ENCODE measurements at regions not wholly inside any gene's neighbourhood (a gene's known extent, or its start where the extent isn't known, plus 50 kb on each side); places are given as distances from the start of the nearest gene placed in this dataset.

- no peak for DNase-seq (ENCODE audit: low read depth)
Measured at GRCh38 chr4:129420637-129421036, 324.7 kb downstream of the C4orf33 start.

GRCh38 chr4:129422277-129422676 is 326.3 kb downstream of the C4orf33 start:
- no peak for DNase-seq (ENCODE audit: low read depth)

- DNase-seq (ENCODE audit: low read depth), result no peak
Measured at GRCh38 chr4:129428454-129428853, 332.5 kb downstream of the C4orf33 start.

GRCh38 chr4:129429581-129430320 is 333.8 kb downstream of the C4orf33 start:
- DNase-seq (ENCODE audit: low read depth), result no peak

GRCh38 chr4:129437347-129437746 is 341.4 kb downstream of the C4orf33 start:
- no peak for DNase-seq (ENCODE audit: low read depth)

- no peak for DNase-seq (ENCODE audit: low read depth)
Measured at GRCh38 chr4:129438456-129438981, 342.6 kb downstream of the C4orf33 start.

- DNase-seq (ENCODE audit: low read depth), result no peak
Measured at GRCh38 chr4:129446074-129446473, 350.1 kb downstream of the C4orf33 start.

GRCh38 chr4:129453524-129454200 is 357.7 kb downstream of the C4orf33 start:
- no peak for DNase-seq (ENCODE audit: low read depth)

- no peak for DNase-seq (ENCODE audit: low read depth)
Measured at GRCh38 chr4:129455482-129455881, 359.5 kb downstream of the C4orf33 start.

GRCh38 chr4:129468624-129469023 is 372.7 kb downstream of the C4orf33 start:
- no peak for DNase-seq (ENCODE audit: low read depth)

- DNase-seq (ENCODE audit: low read depth), result no peak
Measured at GRCh38 chr4:129474698-129475097, 378.7 kb downstream of the C4orf33 start.

GRCh38 chr4:129481107-129481506 is 385.2 kb downstream of the C4orf33 start:
- no peak for DNase-seq (ENCODE audit: low read depth)

GRCh38 chr4:129488427-129488826 is 392.5 kb downstream of the C4orf33 start:
- DNase-seq (ENCODE audit: low read depth), result no peak

- no peak for DNase-seq (ENCODE audit: low read depth)
Measured at GRCh38 chr4:129490516-129490915, 394.6 kb downstream of the C4orf33 start.

- no peak for DNase-seq (ENCODE audit: low read depth)
Measured at GRCh38 chr4:129498626-129499025, 402.7 kb downstream of the C4orf33 start.

GRCh38 chr4:129514852-129515251 is 418.9 kb downstream of the C4orf33 start:
- no peak for DNase-seq (ENCODE audit: low read depth)

- no peak for DNase-seq (ENCODE audit: low read depth)
Measured at GRCh38 chr4:129515356-129515755, 419.4 kb downstream of the C4orf33 start.

GRCh38 chr4:129526812-129527211 is 430.9 kb downstream of the C4orf33 start:
- no peak for DNase-seq (ENCODE audit: low read depth)

- no peak for DNase-seq (ENCODE audit: low read depth)
Measured at GRCh38 chr4:129531253-129531652, 435.3 kb downstream of the C4orf33 start.

- no peak for DNase-seq (ENCODE audit: low read depth)
Measured at GRCh38 chr4:129532573-129532972, 436.6 kb downstream of the C4orf33 start.

GRCh38 chr4:129543299-129543698 is 447.3 kb downstream of the C4orf33 start:
- no peak for DNase-seq (ENCODE audit: low read depth)

- DNase-seq (ENCODE audit: low read depth), result no peak
Measured at GRCh38 chr4:129545599-129546278, 449.8 kb downstream of the C4orf33 start.

- no peak for DNase-seq (ENCODE audit: low read depth)
Measured at GRCh38 chr4:129546531-129546930, 450.6 kb downstream of the C4orf33 start.

All from GM04504 (cell line).